ENCODE measurements at regions not wholly inside any gene's neighbourhood (a gene's known extent, or its start where the extent isn't known, plus 50 kb on each side); places are given as distances from the start of the nearest gene placed in this dataset.

DNA sequence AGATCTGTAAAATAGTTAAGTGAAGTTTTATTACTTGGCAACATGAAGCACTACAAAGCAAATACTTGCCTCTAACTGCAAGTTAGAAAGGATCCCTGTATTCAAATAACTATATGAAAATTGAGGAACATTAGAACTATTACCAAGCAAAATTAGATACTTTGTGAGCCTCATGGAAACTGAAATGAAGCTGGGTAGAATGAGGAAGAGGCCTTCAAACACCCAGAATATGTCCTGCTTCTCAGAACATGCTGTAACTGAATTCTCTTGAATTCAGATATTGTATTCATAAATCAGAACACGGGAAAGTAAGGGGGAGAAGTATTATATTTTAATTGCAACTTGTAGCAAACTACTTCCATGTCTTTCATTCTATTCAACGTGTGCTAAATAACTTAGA lies 947.9 kb downstream of the PCDH17 start (continued):
- TF ChIP-seq, protein P1, sequence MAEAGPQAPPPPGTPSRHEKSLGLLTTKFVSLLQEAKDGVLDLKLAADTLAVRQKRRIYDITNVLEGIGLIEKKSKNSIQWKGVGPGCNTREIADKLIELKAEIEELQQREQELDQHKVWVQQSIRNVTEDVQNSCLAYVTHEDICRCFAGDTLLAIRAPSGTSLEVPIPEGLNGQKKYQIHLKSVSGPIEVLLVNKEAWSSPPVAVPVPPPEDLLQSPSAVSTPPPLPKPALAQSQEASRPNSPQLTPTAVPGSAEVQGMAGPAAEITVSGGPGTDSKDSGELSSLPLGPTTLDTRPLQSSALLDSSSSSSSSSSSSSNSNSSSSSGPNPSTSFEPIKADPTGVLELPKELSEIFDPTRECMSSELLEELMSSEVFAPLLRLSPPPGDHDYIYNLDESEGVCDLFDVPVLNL (CRISPR knock-in tag; IDR thresholded peaks at IDR 0.05; ENCODE audit: borderline replicate concordance, low read depth) = no peak

DNA sequence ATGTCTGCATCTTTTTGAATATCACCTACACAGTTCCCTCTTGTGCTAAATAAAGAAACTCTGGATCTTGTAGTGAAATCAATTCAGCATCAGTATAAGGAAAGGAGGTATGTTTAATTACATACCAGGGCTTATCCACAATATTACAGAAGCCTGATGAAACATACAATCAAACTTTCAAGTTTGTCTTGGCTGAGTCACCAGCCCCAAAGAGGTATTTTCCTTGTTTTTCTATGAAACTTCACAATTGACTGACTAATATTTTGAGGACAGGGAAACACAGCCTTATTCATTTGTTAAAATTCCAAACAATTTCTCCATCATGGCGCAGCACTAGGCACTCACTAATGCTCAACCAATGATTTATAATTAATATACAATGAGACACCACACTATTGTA lies 952.4 kb downstream of the PCDH17 start:
- TF ChIP-seq, protein P2, sequence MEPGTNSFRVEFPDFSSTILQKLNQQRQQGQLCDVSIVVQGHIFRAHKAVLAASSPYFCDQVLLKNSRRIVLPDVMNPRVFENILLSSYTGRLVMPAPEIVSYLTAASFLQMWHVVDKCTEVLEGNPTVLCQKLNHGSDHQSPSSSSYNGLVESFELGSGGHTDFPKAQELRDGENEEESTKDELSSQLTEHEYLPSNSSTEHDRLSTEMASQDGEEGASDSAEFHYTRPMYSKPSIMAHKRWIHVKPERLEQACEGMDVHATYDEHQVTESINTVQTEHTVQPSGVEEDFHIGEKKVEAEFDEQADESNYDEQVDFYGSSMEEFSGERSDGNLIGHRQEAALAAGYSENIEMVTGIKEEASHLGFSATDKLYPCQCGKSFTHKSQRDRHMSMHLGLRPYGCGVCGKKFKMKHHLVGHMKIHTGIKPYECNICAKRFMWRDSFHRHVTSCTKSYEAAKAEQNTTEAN (CRISPR knock-in tag; IDR thresholded peaks at IDR 0.05) = no peak
- no peak for TF ChIP-seq ESRRA (CRISPR knock-in tag; IDR thresholded peaks at IDR 0.05; ENCODE audit: borderline replicate concordance)
- TF ChIP-seq, protein P3, sequence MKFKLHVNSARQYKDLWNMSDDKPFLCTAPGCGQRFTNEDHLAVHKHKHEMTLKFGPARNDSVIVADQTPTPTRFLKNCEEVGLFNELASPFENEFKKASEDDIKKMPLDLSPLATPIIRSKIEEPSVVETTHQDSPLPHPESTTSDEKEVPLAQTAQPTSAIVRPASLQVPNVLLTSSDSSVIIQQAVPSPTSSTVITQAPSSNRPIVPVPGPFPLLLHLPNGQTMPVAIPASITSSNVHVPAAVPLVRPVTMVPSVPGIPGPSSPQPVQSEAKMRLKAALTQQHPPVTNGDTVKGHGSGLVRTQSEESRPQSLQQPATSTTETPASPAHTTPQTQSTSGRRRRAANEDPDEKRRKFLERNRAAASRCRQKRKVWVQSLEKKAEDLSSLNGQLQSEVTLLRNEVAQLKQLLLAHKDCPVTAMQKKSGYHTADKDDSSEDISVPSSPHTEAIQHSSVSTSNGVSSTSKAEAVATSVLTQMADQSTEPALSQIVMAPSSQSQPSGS (CRISPR knock-in tag; IDR thresholded peaks at IDR 0.05; ENCODE audit: borderline replicate concordance, low read depth) = no peak
- TF ChIP-seq, protein P4, sequence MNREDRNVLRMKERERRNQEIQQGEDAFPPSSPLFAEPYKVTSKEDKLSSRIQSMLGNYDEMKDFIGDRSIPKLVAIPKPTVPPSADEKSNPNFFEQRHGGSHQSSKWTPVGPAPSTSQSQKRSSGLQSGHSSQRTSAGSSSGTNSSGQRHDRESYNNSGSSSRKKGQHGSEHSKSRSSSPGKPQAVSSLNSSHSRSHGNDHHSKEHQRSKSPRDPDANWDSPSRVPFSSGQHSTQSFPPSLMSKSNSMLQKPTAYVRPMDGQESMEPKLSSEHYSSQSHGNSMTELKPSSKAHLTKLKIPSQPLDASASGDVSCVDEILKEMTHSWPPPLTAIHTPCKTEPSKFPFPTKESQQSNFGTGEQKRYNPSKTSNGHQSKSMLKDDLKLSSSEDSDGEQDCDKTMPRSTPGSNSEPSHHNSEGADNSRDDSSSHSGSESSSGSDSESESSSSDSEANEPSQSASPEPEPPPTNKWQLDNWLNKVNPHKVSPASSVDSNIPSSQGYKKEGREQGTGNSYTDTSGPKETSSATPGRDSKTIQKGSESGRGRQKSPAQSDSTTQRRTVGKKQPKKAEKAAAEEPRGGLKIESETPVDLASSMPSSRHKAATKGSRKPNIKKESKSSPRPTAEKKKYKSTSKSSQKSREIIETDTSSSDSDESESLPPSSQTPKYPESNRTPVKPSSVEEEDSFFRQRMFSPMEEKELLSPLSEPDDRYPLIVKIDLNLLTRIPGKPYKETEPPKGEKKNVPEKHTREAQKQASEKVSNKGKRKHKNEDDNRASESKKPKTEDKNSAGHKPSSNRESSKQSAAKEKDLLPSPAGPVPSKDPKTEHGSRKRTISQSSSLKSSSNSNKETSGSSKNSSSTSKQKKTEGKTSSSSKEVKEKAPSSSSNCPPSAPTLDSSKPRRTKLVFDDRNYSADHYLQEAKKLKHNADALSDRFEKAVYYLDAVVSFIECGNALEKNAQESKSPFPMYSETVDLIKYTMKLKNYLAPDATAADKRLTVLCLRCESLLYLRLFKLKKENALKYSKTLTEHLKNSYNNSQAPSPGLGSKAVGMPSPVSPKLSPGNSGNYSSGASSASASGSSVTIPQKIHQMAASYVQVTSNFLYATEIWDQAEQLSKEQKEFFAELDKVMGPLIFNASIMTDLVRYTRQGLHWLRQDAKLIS (CRISPR knock-in tag; IDR thresholded peaks at IDR 0.05; ENCODE audit: borderline replicate concordance) = no peak
- no peak for TF ChIP-seq NFYB (CRISPR knock-in tag; conservative IDR thresholded peaks at IDR 0.05; ENCODE audit: low read depth)
- TF ChIP-seq ZNF232 (CRISPR knock-in tag; IDR thresholded peaks at IDR 0.05) = no peak
- no peak for TF ChIP-seq ZNF416 (CRISPR knock-in tag; IDR thresholded peaks at IDR 0.05)
- TF ChIP-seq JUN (CRISPR knock-in tag; IDR thresholded peaks at IDR 0.05) = no peak
- no peak for TF ChIP-seq ZNF138 (CRISPR knock-in tag; conservative IDR thresholded peaks at IDR 0.05)
- TF ChIP-seq, protein P5, sequence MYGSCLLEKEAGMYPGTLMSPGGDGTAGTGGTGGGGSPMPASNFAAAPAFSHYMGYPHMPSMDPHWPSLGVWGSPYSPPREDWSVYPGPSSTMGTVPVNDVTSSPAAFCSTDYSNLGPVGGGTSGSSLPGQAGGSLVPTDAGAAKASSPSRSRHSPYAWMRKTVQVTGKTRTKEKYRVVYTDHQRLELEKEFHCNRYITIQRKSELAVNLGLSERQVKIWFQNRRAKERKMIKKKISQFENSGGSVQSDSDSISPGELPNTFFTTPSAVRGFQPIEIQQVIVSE (CRISPR knock-in tag; IDR thresholded peaks at IDR 0.05; ENCODE audit: borderline replicate concordance) = no peak
- TF ChIP-seq TEAD4 (CRISPR knock-in tag; IDR thresholded peaks at IDR 0.05) = no peak
- TF ChIP-seq SOX15 (CRISPR knock-in tag; IDR thresholded peaks at IDR 0.05) = no peak
- TF ChIP-seq ZNF671 (CRISPR knock-in tag; IDR thresholded peaks at IDR 0.05) = no peak
- TF ChIP-seq, protein P6, sequence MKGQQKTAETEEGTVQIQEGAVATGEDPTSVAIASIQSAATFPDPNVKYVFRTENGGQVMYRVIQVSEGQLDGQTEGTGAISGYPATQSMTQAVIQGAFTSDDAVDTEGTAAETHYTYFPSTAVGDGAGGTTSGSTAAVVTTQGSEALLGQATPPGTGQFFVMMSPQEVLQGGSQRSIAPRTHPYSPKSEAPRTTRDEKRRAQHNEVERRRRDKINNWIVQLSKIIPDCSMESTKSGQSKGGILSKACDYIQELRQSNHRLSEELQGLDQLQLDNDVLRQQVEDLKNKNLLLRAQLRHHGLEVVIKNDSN (CRISPR knock-in tag; IDR thresholded peaks at IDR 0.05) = no peak
- no peak for TF ChIP-seq MYBL2 (CRISPR knock-in tag; IDR thresholded peaks at IDR 0.05)
- TF ChIP-seq, protein P7, sequence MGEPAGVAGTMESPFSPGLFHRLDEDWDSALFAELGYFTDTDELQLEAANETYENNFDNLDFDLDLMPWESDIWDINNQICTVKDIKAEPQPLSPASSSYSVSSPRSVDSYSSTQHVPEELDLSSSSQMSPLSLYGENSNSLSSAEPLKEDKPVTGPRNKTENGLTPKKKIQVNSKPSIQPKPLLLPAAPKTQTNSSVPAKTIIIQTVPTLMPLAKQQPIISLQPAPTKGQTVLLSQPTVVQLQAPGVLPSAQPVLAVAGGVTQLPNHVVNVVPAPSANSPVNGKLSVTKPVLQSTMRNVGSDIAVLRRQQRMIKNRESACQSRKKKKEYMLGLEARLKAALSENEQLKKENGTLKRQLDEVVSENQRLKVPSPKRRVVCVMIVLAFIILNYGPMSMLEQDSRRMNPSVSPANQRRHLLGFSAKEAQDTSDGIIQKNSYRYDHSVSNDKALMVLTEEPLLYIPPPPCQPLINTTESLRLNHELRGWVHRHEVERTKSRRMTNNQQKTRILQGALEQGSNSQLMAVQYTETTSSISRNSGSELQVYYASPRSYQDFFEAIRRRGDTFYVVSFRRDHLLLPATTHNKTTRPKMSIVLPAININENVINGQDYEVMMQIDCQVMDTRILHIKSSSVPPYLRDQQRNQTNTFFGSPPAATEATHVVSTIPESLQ (CRISPR knock-in tag; IDR thresholded peaks at IDR 0.05) = no peak
- TF ChIP-seq GRHL2 (CRISPR knock-in tag; IDR thresholded peaks at IDR 0.05; ENCODE audit: insufficient replicate concordance, severe bottlenecking) = no peak
- TF ChIP-seq, protein P8, sequence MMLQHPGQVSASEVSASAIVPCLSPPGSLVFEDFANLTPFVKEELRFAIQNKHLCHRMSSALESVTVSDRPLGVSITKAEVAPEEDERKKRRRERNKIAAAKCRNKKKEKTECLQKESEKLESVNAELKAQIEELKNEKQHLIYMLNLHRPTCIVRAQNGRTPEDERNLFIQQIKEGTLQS (CRISPR knock-in tag; conservative IDR thresholded peaks at IDR 0.05) = no peak
- TF ChIP-seq, protein P9, sequence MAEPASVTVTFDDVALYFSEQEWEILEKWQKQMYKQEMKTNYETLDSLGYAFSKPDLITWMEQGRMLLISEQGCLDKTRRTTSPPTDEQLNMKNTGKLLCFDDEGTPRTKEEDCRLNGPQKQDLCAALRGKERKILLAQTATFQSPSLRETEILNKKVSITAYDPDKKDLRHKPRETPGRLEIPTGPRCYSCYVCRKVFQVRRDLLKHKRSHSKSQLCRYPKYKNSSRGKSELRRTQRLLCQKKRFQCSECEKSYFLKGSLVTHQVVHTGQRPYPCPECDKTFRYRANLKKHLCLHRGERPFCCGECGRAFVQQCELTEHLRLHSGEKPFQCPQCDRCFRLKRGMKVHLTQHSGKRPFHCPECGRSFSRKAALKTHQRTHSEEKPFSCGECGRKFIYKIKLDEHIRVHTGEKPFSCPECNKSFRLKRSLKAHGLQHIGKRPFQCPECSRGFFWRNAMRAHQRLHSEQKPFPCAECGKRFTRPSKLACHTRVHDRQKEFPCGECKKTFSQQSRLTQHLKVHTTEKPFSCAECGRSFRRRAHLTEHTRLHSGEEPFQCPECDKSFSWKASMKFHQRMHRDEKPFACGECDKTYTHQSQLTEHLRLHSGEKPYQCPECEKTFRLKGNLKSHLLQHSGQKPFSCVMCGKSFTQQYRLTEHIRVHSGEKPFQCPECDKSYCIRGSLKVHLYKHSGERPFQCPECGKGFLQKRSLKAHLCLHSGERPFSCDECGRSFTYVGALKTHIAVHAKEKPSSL (CRISPR knock-in tag; conservative IDR thresholded peaks at IDR 0.05) = no peak
- no peak for TF ChIP-seq ELF4 (CRISPR knock-in tag; IDR thresholded peaks at IDR 0.05; ENCODE audit: low read depth)
- ChIA-PET POLR2A (no interaction called here), CTCF (no interaction called here)
- ATAC-seq (no peak), DNase-seq (ENCODE audit: low spot score) (no peak)
- Mint-ChIP-seq H3K4me1 (0 out of 2 replicates have a peak, but pooled peaks cover 2% of the 10 kb centered on the region), H3K36me3 (no peaks in the 10 kb centered on the region), H3K27me3 (ENCODE audit: low read depth) (no peaks in the 10 kb centered on the region), H3K27ac (no peak overlapping the region), H3K4me3 (no peak overlapping the region), H3K9me3 (no peaks in the 10 kb centered on the region)

Data from WTC11 (cell line).